Natural killer cell treated with Interleukin-12 subunit alpha and Interleukin-12 subunit beta and Interleukin-15 and Interleukin-18, amount 100 ng/mL, for 72 hours (primary cell): ENCODE measurements at regions not wholly inside any gene's neighbourhood (a gene's known extent, or its start where the extent isn't known, plus 50 kb on each side); places are given as distances from the start of the nearest gene placed in this dataset.
"Not testable (repeated sequence)": the region's sequence is repeated elsewhere in the genome, so short reads cannot be mapped to it uniquely, and the experiment has no call there.

Experiments
- ATAC-seq, 2 donors: fragments of 150-1000 bp; cut with Tn5 transposase in 1 of 2; sonication (Bioruptor Pico), chemical (Tn5 transposase) in 1 of 2; 2 replicates each; pipeline ENCODE4 v1.10.0; 2021
- DNase-seq: peaks from one replicate; pipeline ENCODE4 v3.0.0; 2022; ENCODE audit warnings: low spot score
- H3K27ac Mint-ChIP-seq, 2 donors: 1 replicate in 1 of 2; 2 replicates in 1 of 2; pipeline ENCODE4 v1.8.0; 2022; ENCODE audit warnings: mixed read lengths in 2 of 2, mild to moderate bottlenecking in 1 of 2, moderate library complexity in 1 of 2
- H3K27me3 Mint-ChIP-seq, 2 donors: 1 replicate in 1 of 2; 2 replicates in 1 of 2; pipeline ENCODE4 v1.8.0; 2022; ENCODE audit warnings: mixed read lengths in 2 of 2
- H3K36me3 Mint-ChIP-seq: one replicate; pipeline ENCODE4 v1.8.0; 2022; ENCODE audit warnings: mixed read lengths
- H3K4me1 Mint-ChIP-seq, 2 donors: 1 replicate in 1 of 2; 2 replicates in 1 of 2; pipeline ENCODE4 v1.8.0; 2022; ENCODE audit warnings: low read depth in 2 of 2, mixed read lengths in 2 of 2, mild to moderate bottlenecking in 1 of 2
- H3K4me3 Mint-ChIP-seq: one replicate; pipeline ENCODE4 v1.8.0; 2022; ENCODE audit warnings: mixed read lengths
- H3K9me3 Mint-ChIP-seq: 2 replicates; pipeline ENCODE4 v1.8.0; 2022; ENCODE audit warnings: mixed read lengths

DNA sequence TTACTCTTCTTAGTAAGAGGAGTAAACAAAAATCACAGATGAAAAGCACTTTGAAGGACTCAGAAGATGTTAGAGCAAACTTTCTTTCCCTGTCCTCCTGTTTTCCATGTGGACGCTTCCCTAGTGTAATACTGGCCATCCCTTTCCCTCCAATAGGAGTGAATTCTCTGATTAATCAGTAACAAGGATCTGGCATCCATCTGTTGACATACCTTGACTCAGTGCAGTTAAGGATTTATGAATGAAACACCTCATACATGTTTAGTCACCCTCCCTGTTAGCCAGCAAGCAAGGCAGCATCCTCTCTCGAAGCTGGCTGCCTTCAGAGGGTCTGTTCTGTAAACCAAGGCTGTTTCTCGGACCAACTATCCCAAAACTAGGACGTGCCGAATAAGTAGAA, 388.0 kb upstream of the ANKRD20A1 start:
- not testable (repeated sequence) for H3K36me3 Mint-ChIP-seq, H3K27me3 Mint-ChIP-seq, H3K4me1 Mint-ChIP-seq, DNase-seq, ATAC-seq, H3K4me3 Mint-ChIP-seq, H3K9me3 Mint-ChIP-seq, H3K27ac Mint-ChIP-seq

DNA sequence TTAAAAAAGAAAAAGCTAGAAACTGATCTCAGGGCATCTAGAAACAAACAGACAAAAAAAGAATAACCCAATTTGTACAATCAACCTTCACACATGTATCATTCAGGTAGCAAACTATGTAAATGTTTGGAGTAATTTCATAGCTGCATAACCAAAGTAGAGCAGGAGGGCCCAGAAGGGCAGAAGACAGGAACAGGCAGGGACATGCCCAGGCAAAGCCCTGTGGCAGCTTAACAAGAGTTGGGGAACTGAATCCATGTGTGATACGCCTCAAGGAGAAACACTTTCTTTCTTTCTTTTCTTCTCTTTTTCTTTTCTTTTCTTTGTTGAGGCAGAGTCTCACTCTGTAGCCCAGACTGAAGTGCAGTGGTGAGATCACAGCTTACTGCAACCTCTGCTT, 390.4 kb upstream of the ANKRD20A1 start:
- H3K4me1 Mint-ChIP-seq, H3K4me3 Mint-ChIP-seq, H3K27me3 Mint-ChIP-seq, DNase-seq, H3K36me3 Mint-ChIP-seq, H3K9me3 Mint-ChIP-seq, H3K27ac Mint-ChIP-seq, ATAC-seq: not testable (repeated sequence)

- H3K36me3 Mint-ChIP-seq, H3K27ac Mint-ChIP-seq, H3K27me3 Mint-ChIP-seq, H3K4me1 Mint-ChIP-seq, H3K4me3 Mint-ChIP-seq, ATAC-seq, H3K9me3 Mint-ChIP-seq, DNase-seq: not testable (repeated sequence)
Observed at GRCh38 chr9:67461796-67462757, 396.7 kb upstream of the ANKRD20A1 start.

DNA sequence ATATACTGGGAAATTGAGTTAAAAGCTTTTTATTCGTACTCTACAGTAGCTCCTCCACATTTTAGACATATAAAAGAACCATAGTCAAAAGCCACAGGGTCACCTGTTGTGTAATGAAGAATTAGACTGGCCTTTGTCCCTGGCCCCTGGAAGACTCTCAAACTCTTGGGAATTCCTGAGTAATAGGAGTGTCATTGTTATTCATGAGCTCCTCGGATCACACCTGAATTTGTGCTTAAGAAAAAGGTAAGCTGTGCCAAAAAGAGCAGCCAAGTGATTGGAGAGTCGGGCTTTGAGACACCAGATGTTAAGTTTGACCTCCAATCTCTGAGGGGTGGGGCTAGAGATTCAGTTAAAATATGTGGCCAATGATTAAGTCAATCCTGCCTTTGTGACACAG, 405.8 kb upstream of the ANKRD20A1 start:
- not testable (repeated sequence) for H3K4me3 Mint-ChIP-seq, ATAC-seq

GRCh38 chr9:67442313-67442712, 416.4 kb upstream of the ANKRD20A1 start:
- DNase-seq, H3K36me3 Mint-ChIP-seq, H3K4me1 Mint-ChIP-seq, ATAC-seq, H3K27ac Mint-ChIP-seq, H3K9me3 Mint-ChIP-seq, H3K4me3 Mint-ChIP-seq, H3K27me3 Mint-ChIP-seq: not testable (repeated sequence)

More for the DNA sequence above, 405.8 kb upstream of the ANKRD20A1 start:
- H3K27me3 Mint-ChIP-seq, H3K36me3 Mint-ChIP-seq, H3K4me1 Mint-ChIP-seq, H3K27ac Mint-ChIP-seq, H3K9me3 Mint-ChIP-seq, DNase-seq: not testable (repeated sequence)

- not testable (repeated sequence) for H3K27ac Mint-ChIP-seq, H3K4me3 Mint-ChIP-seq, ATAC-seq, H3K9me3 Mint-ChIP-seq, H3K27me3 Mint-ChIP-seq, DNase-seq, H3K36me3 Mint-ChIP-seq, H3K4me1 Mint-ChIP-seq
Observed at GRCh38 chr9:67437011-67437410, 421.7 kb upstream of the ANKRD20A1 start.

- H3K27ac Mint-ChIP-seq, ATAC-seq, DNase-seq, H3K27me3 Mint-ChIP-seq, H3K4me3 Mint-ChIP-seq, H3K36me3 Mint-ChIP-seq, H3K9me3 Mint-ChIP-seq, H3K4me1 Mint-ChIP-seq: not testable (repeated sequence)
Observed at GRCh38 chr9:67424881-67425280, 432.5 kb upstream of the SPATA31A3 start.

DNA sequence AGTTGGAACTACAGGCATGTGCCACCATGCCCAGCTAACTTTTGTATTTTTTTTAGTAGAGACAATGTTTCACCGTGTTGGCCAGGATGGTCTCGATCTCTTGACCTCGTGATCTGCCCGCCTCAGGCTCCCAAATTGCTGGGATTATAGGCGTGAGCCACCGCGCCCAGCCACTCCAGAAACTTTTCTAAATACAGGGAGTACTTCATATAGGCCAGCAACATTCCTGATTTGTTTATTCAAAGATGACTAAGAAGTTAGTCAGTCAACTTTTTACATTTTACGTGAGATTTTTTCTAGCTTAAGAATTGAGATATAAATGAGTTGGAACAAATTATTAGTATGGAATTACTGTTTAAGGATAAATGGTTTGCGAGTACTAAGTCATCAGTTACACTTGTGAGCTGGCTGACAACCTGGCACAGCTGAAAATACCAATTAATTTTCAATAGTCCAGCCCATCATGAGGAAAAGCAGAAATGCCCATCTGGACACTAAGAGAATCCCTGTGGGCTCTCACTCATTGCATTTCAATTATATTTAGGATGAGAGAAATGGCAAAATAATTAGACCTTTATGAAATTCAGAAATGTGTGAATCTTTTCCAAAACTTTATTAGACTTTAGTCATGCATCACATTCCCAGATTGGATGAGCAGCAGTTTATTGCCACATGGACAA, 430.8 kb upstream of the SPATA31A3 start:
- H3K27ac Mint-ChIP-seq, H3K4me3 Mint-ChIP-seq, H3K4me1 Mint-ChIP-seq, H3K9me3 Mint-ChIP-seq, DNase-seq, H3K27me3 Mint-ChIP-seq, ATAC-seq, H3K36me3 Mint-ChIP-seq: not testable (repeated sequence)

- not testable (repeated sequence) for H3K27me3 Mint-ChIP-seq, H3K36me3 Mint-ChIP-seq, ATAC-seq, H3K4me1 Mint-ChIP-seq, H3K4me3 Mint-ChIP-seq, DNase-seq, H3K27ac Mint-ChIP-seq, H3K9me3 Mint-ChIP-seq
Observed at GRCh38 chr9:67418496-67419079, 426.2 kb upstream of the SPATA31A3 start.

- DNase-seq, H3K27ac Mint-ChIP-seq, ATAC-seq, H3K9me3 Mint-ChIP-seq, H3K4me3 Mint-ChIP-seq, H3K27me3 Mint-ChIP-seq, H3K36me3 Mint-ChIP-seq, H3K4me1 Mint-ChIP-seq: not testable (repeated sequence)
Observed at GRCh38 chr9:67417341-67417983, 425.1 kb upstream of the SPATA31A3 start.

DNA sequence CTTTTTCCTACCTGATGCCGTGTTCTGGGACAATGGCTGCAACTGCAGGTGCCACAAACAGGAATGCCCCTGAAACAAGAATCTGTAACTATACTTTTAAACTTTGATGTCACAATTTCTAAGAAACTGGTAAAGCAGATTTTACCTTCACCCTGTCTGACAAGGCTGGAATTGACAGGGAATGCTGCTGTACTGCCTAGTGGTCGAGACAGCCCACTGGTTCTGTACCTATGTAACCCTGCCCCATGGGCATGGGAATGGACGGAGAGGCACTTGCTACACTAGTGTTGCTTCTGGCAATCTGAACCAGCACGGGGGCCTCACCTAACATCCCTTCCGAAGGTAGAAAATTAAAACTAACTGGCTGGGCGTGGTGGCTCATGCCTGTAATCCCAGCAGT, 424.3 kb upstream of the SPATA31A3 start:
- H3K36me3 Mint-ChIP-seq, DNase-seq, H3K27me3 Mint-ChIP-seq, H3K4me3 Mint-ChIP-seq, H3K9me3 Mint-ChIP-seq, H3K4me1 Mint-ChIP-seq, ATAC-seq, H3K27ac Mint-ChIP-seq: not testable (repeated sequence)

DNA sequence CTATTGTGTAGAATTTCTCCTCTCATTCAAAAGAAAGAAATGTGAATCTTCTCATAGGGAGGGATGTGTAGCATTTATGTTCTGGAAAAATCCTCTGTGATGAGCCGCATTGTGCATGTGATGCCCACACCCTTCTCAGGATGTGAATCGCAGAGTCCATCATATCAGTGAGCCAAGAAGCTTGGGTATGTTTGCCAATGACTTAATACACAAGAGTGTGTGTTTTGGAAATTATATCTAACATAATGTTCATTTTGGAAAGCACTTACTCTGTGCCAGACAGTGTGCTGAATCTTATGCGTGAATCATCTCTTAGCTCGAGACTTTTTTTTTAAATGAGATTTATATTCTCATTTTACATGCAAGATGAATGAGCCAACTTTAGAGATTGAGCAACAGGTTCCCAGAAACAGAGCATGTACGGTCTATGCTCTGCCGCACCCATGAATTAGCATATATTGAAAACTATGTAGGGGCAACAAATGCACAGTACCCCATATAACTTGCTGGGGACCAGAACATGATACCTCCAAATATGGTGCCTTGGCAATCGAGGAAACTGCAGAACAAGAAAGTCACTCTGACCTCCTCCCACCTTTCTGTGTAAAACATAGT, 418.4 kb upstream of the SPATA31A3 start:
- H3K4me3 Mint-ChIP-seq, H3K36me3 Mint-ChIP-seq, H3K9me3 Mint-ChIP-seq, H3K27ac Mint-ChIP-seq, H3K4me1 Mint-ChIP-seq, H3K27me3 Mint-ChIP-seq, DNase-seq, ATAC-seq: not testable (repeated sequence)

DNA sequence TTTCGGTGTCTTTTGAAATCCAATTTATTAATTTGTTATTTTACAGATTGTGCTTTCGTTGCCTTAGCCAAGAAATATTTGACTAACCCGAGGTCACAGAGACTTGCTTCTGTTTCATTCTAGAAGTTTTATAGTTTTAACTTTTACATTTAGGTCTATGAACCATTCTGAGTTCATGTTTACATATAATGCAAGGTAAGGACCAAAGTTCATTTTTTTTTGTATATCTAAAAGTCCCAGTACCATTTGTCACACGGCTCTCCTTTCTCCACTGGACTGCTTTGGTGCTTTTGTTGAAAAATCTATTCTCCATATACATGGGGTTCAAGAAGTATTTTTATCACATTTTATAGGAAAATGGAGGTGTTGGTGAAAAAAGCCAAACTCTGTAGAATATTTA, 411.4 kb upstream of the SPATA31A3 start:
- not testable (repeated sequence) for H3K9me3 Mint-ChIP-seq, H3K36me3 Mint-ChIP-seq, DNase-seq, H3K27ac Mint-ChIP-seq, ATAC-seq, H3K4me1 Mint-ChIP-seq, H3K4me3 Mint-ChIP-seq, H3K27me3 Mint-ChIP-seq
